Motor neuron (in vitro differentiated cells): ENCODE measurements at regions not wholly inside any gene's neighbourhood (a gene's known extent, or its start where the extent isn't known, plus 50 kb on each side); places are given as distances from the start of the nearest gene placed in this dataset.

Experiments
- ATAC-seq, 8 experiments: fragments of 200-7000 bp; cut with Tn5 transposase; replicated peaks in 6 of 8; 2 replicates each; pipeline ENCODE4 v1.8.0; 2021; ENCODE audit warnings: mild to moderate bottlenecking in 8 of 8, moderate library complexity in 8 of 8
- H3K27ac ChIP-seq, 2 donors: fragments of 250-450 bp; sonication (Bioruptor Pico); 2 replicates each; pipeline ENCODE4 v1.9.0; 2021; ENCODE audit warnings: antibody characterized with exemption in 2 of 2, mild to moderate bottlenecking in 2 of 2, moderate library complexity in 1 of 2
- H3K4me1 ChIP-seq, 2 donors: fragments of 250-450 bp; sonication (Bioruptor Pico); replicated peaks in 1 of 2; 2 replicates each; pipeline ENCODE4 v1.6.1; 2021; ENCODE audit warnings: antibody characterized with exemption in 2 of 2, mild to moderate bottlenecking in 2 of 2, moderate library complexity in 1 of 2
- H3K4me3 ChIP-seq, 5 donors: fragments of 250-450 bp; sonication (Bioruptor Pico); 2 replicates each; pipeline ENCODE4 v1.9.0; 2021; ENCODE audit warnings: antibody characterized with exemption in 5 of 5, mild to moderate bottlenecking in 5 of 5, moderate library complexity in 4 of 5
- WGBS, 10 experiments: fragments of 450-650 bp; shearing (Covaris generic); methylation state at CpG; one replicate each; pipeline ENCODE4 v1.0.0; 2022; 5-methylcytosine and 5-hydroxymethylcytosine counted together
- in situ Hi-C, 9 experiments: fragments of 400-800 bp; cut with MboI; loops; one replicate each; pipeline ENCODE4 v1.15.0; 2021; ENCODE audit warnings: low sequenced_read_pairs in 9 of 9, low pct_unique_long_range_greater_than_20kb in 2 of 9; ENCODE audit not compliant: unreplicated experiment in 9 of 9

DNA sequence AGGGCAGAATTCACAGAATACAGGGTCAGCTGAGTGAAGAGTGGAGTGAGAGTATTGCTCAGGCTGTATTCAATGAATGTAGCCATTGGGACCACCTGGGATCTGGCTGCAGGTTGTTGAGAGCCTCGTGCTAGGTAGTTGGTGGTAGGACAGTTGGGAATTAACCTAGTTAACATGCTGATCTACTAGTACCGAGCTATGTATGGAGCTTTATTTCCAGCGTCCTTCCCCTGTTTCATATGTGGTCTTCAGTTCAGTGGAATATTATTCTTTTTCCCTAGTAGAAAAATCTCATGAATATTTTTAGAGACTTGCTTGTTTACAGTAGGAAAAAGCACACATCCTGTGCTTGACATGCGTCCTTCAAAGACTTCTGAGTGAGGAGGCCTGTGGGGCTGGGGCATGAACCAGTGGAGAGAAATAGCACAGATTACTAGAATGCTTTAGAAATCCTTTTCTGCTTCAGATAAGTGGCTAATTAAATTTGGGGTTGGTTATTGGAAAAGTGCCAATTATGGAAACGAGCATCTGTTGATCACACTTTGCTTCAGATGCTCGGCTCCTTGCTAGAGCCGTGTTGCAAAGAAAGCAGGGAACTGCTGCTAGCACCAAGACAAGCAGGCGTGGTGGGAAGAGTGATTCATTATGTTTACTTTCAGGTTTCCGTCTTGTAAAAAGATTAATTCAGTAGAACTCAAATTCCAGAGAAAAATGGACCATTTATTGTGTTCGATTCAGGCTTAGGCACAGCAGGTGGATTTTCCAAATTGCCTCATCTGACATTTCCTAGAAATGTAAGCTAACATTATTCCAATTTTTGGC is 53.6 kb downstream of the ARF6 start:
- no peak overlapping the region for H3K27ac ChIP-seq
- in situ Hi-C loops: no loop called here
- no peaks in the 10 kb centered on the region for H3K4me1 ChIP-seq
- peak in 3 of 8 experiments; percentile 94 to 99 (median 99) for ATAC-seq
- WGBS, 10 experiments: 0 to 90% (median 48%) methylated on average over 2 to 9 of the region's 10 CpGs
- no peak overlapping the region for H3K4me3 ChIP-seq

DNA sequence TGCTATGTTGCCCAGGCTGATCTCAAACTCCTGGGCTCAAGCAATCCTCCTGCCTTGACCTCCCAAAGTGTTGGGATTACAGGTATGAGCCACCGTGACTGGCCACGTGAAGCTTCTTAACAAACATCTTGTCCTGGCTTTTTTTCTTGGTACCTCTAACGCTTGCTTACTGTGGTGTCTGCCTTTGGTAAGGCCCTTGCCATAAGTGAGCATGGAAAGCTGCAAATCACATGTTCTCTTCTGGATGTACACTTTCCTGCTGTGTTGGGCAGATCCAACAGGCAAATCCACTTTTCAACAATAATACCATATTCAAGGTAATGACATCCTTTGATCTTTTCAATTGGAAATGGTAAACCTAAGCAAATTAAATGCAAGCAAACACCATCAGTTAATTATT is 54.6 kb downstream of the ARF6 start:
- Histone ChIP-seq H3K4me1 (no peaks in the 10 kb centered on the region), H3K27ac (no peak overlapping the region), H3K4me3 (no peak overlapping the region)
- no peak for ATAC-seq
- WGBS, 10 experiments: 67 to 100% (median 94%) methylated on average over 1 to 3 of the region's 3 CpGs; no CpG with 5 or more reads in 2 of the 10 experiments
- in situ Hi-C loops: no loop called here

DNA sequence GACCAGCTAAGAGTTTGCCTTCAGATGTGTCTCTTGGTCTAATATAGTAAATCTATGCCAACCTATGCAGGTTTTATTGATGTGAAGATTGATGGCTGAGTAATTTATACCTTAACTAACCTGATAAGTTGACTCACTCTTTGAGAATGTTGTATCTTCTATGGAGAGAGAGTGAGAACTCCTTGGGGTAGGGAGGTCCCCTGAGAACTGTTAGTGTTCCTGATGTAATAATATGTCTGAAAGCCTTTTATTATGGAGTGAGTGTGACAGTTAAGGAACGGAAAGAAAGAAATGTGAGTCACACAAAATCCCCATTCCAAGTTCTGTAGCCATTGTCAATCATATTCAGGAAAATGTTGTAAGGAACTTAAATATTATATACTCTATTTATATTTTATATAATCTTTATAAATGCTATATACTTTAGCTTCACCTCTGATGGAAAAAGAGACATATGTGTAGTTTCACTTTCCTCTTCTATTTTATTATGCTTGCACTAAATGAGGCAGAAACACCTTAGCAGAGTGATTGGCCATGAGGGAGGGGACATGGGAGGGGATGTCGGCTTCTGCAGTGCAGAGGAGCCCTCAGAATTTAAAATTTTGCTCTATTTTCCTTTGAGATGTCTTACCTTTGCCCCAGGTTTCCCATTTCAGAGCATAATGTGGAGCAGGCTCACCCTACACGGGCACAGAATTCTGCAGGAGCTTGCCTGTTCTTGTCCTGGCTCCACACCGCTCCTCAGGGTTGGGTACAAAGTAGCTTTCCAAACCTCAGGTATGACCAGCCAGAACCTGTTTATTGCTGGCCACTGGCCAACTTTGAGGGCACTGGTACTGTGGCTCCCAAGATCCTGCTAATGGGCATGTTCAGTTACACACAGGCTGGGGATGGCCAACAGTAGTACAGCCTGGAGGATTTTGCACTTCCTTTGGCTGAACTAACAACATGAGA is 57.7 kb downstream of the ARF6 start:
- no peaks in the 10 kb centered on the region for H3K4me1 ChIP-seq
- no peak overlapping the region for H3K27ac ChIP-seq
- H3K4me3 ChIP-seq: no peak overlapping the region
- in situ Hi-C loops: no loop called here
- no peak for ATAC-seq
- 63 to 90% (median 83%) methylated on average over 1 to 4 of the region's 4 CpGs; no CpG with 5 or more reads in 2 of the 10 experiments for WGBS, 10 experiments

DNA sequence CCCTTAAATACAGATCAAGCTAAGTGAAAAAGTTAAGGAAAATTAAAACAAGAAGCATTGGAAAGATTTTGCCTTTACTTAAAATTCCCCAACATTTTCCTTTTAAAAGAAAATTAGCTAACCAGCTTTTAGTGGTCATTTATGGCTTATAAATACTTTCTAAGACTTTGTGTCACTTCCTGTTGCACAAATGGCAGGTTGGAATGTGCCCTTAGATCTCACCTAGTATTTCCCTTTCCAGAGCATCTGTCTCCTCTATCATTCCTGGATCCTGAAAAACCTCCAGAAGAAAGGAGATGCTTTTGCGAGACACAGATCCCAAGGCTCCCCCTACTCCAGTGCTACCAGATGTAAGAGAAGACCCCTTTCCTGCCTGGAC is 58.3 kb downstream of the ARF6 start:
- in situ Hi-C loops: no loop called here

DNA sequence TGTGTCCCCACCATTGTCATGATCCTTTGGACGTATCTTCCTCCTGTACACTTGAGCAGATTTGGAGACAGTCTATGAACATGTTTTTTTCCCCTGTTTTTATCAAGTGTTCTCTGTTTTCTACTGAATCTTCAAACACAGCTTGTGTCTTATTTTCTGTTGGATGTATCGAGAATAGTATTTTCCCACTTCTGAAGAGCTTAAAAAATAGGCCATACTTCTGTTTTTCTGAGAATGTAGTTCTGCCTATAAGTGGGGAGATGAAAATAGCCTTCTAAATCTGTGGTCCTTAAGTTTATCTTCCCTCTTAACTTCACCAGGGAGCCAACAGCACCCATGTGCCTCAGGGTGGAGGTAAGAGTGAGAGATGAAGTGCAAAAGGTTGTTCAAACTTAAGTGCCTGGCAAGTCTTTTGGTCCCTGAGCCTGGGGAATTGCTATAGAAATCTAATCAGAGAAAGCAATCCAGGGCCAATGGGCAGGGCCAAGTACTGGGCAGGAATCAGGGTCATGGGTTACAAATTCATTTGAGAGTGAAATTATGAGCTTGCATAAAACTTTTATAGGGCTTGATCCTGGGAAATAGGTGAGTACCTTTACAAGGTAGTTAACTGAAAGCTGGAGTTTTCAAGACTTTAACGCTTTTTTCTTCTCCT is 58.9 kb downstream of the ARF6 start:
- Histone ChIP-seq H3K4me3 (no peak overlapping the region), H3K4me1 (no peaks in the 10 kb centered on the region), H3K27ac (no peak overlapping the region)
- 62 to 100% (median 88%) methylated on average over 1 to 3 of the region's 3 CpGs; no CpG with 5 or more reads in 1 of the 10 experiments for WGBS, 10 experiments
- no peak for ATAC-seq
- in situ Hi-C loops: no loop called here

More for the DNA sequence above, 58.3 kb downstream of the ARF6 start:
- Histone ChIP-seq H3K27ac (no peak overlapping the region), H3K4me1 (no peaks in the 10 kb centered on the region), H3K4me3 (no peak overlapping the region)
- 100% methylated on average over 1 of the region's 1 CpG; no CpG with 5 or more reads in 5 of the 10 experiments for WGBS, 10 experiments
- no peak for ATAC-seq

DNA sequence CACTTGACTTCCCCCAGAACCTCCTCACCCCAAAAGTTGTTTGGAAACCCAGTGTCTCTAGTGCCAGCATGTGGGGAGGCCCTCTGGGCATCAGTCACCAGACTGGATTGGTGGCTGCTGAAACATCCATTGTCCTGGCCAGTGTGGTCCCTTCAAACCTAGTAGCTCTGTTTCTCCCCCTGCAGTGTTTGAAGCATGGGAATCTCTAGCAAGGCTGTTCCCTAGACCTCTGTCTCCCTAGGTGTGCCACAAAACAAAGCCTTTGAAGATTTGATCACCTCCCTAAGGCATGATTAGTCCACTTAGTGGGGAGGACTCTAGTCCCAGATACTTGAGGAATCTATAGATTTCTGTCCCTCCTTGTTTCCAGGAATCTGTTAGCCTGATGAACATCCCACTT is 60.3 kb downstream of the ARF6 start:
- no peak overlapping the region for H3K27ac ChIP-seq
- no peak for ATAC-seq
- no peak overlapping the region for H3K4me3 ChIP-seq
- no peaks in the 10 kb centered on the region for H3K4me1 ChIP-seq
- in situ Hi-C loops: no loop called here

DNA sequence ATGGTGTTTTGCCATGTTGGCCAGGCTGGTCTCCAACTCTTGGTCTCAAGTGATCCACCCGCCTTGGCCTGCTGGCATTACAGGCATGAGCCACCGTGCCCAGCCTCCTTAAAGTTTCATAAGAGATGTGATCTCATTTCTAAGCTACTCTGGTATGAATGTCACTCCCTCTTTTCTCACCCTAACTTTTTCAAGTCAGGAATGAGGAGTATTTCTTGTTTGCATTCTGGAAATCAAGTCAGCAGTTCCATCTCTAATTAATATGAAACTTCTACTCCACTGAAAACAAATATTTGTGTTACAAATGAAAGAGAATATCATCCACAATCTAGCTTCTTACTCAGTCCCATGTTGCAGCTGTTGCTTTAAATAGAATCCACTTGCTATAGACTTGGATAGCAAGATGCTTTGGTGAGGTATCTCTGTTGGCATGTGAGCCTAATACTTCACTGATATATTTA is 61.3 kb downstream of the ARF6 start:
- ATAC-seq: peak in 3 of 8 experiments; percentile 46 to 74 (median 47)
- Histone ChIP-seq H3K4me3 (no peak overlapping the region), H3K4me1 (no peaks in the 10 kb centered on the region), H3K27ac (no peak overlapping the region)
- WGBS, 10 experiments: 17 to 100% (median 86%) methylated on average over 1 to 2 of the region's 2 CpGs; no CpG with 5 or more reads in 5 of the 10 experiments
- in situ Hi-C loops: no loop called here

DNA sequence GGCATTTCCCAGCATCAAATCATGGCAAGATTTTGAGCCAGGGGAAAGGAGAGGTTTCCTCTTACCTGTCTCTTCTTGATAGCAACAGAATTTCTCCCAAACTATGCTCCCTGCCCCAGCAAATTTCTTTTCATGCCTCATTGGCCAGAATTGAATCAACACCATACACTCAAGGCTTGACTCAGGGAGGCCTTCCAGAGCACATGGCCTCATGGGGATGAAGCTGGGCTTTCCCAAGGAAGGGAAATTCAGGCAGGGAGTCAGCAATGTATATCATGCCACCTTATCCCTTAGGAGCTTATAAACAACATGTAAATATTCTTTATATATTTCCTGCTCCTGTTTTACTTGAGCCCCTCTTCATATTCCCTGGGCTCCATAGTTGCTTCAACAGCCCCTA is 62.1 kb downstream of the ARF6 start:
- ATAC-seq: no peak
- Histone ChIP-seq H3K27ac (no peak overlapping the region), H3K4me3 (no peak overlapping the region), H3K4me1 (no peaks in the 10 kb centered on the region)
- in situ Hi-C loops: no loop called here

DNA sequence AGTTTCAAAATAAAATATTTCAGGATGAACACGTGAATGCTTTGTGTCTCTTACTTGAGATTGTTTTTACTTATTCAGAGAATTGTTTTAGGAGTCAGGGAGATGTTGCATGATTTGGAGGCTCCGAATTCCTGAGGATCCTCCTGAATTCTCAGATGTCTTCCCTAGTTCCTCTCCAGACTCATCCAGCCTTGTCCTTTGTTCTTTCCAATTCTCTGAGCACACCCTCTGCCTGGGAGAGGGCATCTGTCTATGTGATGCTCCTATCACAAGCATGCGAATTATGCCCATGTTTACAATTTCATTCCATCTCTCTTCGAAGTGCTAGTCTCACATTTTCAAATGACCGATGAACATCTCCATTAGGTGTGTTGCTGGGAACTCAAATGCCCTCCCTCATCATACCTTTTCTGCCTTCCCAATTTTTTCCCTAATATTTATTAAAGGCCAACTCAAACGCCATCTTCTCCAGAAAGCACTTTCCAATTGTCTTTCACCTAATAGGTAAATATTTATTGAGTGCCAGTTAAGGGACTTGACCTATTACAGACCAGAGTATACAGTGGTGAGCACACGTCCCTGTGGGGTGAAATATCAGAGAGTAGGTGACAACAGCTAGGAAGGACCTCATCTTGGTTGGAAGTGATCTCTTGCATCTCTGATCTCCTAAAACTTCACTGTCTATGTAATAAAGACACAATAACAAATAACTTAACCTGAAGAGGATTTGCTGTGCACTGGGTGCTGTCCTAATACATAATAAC is 64.4 kb downstream of the ARF6 start:
- no peak for ATAC-seq
- no peak overlapping the region for H3K4me3 ChIP-seq
- in situ Hi-C loops: no loop called here
- H3K4me1 ChIP-seq: no peaks in the 10 kb centered on the region
- no peak overlapping the region for H3K27ac ChIP-seq
- WGBS, 10 experiments: 38 to 100% (median 83%) methylated on average over 1 to 6 of the region's 7 CpGs

DNA sequence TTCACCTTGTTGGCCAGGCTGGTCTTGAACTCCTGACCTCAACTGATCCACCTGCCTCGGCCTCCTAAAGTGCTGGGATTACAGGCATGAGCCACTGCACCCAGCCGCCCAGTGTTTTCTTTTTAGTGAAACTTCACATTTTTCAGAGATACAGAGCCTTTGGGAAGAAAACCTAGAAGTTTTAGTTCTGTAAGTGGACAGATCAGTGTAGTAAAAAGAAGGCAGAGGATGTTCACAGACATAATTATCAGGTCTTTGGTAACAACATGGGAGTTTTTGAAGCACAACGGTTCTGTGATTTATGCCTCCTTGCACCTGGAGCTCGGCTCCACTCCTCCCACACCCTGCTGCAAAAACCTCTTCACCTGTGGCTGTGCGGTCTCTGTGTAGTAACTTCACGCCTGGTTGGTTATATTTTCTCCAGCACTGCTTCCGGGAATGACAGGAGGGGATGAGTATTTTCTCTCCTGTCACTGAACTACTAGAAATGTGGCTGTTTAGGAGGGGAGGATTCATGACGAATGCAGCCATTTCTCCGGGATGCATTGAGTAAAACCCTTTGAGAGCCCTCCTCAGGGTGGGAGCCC is 67.0 kb downstream of the ARF6 start:
- Histone ChIP-seq H3K4me1 (no peaks in the 10 kb centered on the region), H3K4me3 (no peak overlapping the region), H3K27ac (no peak overlapping the region)
- in situ Hi-C loops: no loop called here
- WGBS, 10 experiments: 61 to 92% (median 76%) methylated on average over 2 to 7 of the region's 9 CpGs; no CpG with 5 or more reads in 3 of the 10 experiments
- peak in 3 of 8 experiments; percentile 24 to 49 (median 39) for ATAC-seq

DNA sequence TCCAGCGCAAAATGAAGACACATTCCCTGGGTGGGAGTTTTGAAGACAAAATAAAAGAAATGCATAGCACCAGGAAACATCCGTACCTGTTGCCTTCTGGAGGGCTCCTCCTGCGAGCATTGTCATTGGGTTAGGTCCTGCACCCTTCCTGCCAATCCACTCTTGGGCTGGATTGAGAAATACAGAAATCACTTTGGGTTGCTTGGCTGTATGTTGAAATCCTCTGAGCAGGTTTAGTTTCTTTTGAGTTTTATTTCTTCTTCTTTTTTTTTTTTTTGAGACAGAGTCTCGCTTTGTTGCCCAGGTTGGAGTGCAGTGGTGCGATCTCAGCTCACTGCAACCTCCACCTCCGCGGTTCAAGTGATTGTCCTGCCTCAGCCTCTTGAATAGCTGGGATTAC is 67.6 kb downstream of the ARF6 start:
- Histone ChIP-seq H3K4me3 (no peak overlapping the region), H3K4me1 (no peaks in the 10 kb centered on the region), H3K27ac (no peak overlapping the region)
- 50 to 100% (median 92%) methylated on average over 1 to 6 of the region's 7 CpGs; no CpG with 5 or more reads in 1 of the 10 experiments for WGBS, 10 experiments
- in situ Hi-C loops: no loop called here
- ATAC-seq: no peak
